ENCODE measurements at regions not wholly inside any gene's neighbourhood (a gene's known extent, or its start where the extent isn't known, plus 50 kb on each side); places are given as distances from the start of the nearest gene placed in this dataset.
"Not testable (repeated sequence)": the region's sequence is repeated elsewhere in the genome, so short reads cannot be mapped to it uniquely, and the experiment has no call there.

DNA sequence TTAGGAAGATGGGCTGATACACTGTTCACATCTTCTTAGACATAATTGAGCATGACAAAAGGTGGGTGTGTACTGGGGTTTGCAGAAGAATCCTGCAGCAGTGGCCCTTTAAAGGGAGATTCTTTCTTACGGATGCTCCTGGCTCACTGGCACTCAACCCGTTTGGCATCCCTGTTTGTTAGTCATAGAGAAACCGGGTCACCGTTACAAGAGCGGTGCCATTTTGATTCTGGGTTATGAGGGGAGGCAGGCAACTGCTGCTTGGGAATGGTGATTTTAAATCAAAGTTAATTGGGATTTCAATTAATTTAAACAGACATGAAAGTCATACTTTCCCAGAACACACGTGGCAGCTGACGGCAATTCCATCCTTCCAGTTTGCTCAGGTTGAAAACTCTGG is 245.8 kb downstream of the AACS start:
- no peak for DNase-seq (ENCODE audit: low spot score)

DNA sequence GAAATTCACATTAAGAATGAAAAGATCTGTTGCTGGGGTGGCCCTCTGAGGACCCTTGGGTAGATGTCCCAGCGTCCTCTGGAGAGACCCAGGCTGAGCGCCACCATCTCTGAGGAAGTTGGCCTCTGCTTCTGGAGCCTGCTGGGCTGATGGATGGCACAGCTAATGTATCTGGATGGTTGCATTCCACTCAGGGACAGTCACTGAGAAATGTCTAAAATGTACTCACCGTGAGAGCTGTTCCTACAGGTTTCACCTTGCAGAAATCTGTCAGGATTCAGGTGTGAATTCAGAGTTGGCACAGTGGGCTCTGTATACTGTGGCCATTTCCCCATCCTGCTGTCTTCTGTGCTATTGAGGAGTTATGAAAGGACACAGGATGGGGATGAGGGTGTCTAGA is 247.2 kb downstream of the AACS start:
- DNase-seq (ENCODE audit: low spot score) = no peak

DNA sequence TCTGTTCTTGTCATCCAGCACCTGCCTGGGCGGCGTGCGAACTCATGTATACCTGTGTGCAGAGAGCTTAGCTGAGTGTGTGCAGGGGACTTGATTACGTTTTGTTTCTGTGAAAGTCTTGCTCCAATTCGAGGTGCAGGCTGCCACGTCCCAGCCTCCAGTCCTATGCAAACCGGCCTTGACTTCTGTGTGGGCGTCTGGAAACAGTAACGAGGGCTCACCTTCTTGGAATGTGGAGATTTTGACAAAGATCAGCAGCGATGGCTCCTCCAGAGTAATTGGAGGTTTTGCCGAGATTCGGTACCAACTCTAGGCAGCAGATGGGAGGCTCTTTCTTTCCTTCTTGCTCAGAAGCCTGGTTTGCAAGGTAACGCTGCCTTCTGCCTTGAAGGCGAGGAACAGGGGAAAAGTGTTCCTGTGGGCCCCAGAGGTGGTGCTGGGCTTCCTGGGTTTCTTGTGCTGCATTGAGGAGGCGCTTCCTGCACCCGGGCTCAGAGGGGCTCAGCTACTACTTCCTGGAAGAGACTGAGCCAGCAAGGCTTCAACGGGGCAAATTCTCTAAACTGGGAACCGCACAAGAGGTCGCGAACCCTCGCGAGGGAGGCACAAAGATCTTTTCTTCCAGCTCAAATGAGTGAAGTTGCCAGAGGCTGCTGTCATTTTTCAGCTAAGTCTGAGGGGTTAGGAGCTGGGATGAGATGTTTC is 249.0 kb downstream of the AACS start:
- DNase-seq (ENCODE audit: low spot score) = no peak

DNA sequence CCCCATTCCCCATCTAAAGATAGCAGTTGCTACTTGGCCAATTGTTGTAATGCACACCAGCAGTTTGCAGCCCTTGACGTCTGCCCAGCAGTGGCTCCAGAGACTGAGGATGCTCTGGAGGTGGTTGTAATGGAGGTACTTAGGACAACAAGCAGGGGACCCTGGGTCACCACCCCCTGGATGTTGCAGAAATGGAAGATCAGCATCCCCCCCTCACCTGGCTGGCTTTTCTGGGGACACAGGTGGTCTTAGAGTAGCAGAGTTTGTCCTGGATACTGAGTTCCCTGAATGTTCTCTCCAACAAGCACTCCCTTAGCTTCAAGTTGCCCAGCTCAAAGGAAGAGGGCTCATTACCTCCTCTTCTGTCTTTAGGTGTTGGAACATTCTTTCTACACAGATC is 250.5 kb downstream of the AACS start:
- no peak for DNase-seq (ENCODE audit: low spot score)

DNA sequence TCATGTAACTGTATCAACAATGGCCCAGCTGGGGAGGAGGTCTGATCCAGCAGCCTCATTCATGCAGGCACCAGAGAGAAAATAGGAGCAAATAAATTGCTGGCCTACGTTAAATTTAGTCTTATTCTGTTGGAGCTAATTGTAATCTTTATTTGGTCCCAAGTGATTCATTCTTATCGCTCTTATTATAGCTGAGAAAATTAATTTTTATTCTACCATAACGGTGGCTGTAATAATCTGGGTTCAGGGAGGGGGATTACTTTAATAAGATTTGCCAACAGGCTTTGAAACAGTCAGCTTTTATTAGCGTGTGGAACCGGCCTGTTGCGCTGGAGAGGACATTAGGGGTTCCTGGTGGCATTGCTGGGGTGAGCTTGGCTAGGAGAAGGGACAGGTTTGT is 254.9 kb downstream of the AACS start:
- DNase-seq (ENCODE audit: low spot score) = no peak

DNA sequence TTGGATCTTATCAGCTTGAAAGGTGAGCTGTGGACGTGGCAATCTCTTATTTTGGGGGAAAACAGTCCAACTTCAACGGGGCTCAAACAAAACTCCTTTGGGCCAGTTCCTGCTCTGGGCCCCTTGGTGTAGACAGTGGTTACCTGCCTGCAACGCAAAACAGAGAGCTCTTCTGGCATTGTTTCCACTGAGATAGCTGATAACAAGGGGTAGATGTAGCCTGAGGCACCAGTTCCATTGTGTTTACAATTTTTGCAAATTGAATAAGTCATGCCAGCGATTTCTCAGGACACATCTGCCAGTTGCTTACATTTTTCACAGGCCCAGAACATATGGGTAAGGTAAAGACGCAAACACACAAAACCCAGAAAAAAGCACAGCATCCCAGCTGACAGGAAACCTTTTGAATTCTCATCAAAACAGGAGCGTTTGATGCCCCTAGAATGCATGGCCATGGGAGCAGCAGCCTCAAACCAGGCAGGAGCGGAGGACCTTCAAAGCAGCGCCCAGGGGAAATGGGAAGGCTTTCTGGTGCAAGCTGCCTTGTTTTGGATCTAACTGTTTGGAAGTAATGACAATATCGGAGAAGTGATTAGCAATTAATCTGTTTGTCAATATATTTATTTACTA is 259.7 kb downstream of the AACS start:
- DNase-seq (ENCODE audit: low spot score) = no peak

DNA sequence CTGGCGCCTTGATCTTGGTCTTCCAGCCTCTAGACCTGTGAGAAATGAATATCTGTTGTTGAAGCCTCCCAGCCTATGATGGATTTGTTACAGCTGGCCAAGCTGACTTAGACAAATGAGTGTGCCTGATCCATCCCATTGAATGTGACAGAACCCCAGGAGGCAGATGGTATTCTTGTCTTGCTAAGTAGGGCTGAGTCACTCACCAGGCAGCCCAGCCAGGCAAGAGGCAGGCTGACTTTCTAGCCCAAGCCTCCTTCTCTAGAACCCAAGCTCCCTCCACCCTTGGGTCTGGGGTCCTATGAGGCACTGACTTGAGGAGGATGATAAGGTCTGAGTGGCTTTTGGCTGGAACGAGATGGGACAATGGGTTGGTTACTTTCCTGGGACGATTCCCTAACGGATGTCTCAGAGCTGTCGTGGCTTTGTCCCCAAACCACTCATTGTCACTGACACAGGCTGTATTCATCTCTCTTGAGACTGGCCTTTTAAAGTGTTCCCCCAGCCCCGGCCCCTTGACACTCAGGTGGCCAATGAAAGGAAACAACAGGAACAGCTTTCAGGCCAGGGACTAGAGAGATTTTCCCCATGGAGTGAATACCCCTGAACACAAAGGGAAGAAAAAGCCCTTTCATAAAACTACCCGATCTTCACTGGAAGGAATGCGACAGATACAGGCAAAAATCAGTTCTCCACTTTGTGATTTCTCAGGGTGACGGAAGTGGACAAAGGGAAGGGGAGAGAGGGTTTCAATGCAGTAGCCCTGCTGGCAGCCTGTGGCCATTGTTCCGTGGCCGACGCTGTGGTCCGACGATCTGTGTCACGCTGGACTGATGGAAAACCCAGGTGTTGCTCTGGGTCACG is 264.2 kb downstream of the AACS start:
- DNase-seq (ENCODE audit: low spot score) = no peak

DNA sequence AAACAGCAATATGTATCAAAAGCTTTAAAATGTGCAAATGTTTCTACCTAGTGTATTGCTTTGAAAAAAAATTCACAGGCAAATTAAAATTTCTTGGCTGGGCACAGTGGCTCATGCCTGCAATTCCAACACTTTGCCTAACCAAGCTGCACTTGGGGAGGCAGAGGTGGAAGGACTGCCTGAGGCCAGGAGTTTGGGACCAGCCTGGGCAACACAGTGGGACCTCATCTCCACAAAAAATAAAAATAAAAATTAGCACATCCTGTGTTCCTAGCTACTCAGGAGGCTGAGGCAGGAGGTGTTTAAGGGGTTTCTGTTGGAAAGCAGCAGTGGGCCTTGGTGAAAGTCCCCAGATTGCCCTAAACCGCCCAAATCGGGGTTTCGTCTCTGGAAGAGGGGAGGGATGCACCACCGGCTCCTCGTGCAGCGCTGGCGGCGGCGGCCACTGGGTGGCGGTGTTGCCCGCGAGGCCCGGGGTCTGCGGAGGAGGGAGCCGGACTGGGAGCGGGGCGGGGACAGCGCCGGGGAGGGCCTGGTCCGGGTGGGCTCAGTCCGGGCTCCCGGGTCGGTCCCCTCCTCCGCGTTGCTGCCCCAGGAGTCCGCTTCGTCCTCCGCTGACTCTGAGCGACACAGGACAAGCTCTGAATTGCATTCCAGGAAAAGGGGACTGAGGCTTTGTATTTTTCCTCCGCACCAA is 265.6 kb downstream of the AACS start:
- peak; percentile 16 for DNase-seq (ENCODE audit: low spot score)

DNA sequence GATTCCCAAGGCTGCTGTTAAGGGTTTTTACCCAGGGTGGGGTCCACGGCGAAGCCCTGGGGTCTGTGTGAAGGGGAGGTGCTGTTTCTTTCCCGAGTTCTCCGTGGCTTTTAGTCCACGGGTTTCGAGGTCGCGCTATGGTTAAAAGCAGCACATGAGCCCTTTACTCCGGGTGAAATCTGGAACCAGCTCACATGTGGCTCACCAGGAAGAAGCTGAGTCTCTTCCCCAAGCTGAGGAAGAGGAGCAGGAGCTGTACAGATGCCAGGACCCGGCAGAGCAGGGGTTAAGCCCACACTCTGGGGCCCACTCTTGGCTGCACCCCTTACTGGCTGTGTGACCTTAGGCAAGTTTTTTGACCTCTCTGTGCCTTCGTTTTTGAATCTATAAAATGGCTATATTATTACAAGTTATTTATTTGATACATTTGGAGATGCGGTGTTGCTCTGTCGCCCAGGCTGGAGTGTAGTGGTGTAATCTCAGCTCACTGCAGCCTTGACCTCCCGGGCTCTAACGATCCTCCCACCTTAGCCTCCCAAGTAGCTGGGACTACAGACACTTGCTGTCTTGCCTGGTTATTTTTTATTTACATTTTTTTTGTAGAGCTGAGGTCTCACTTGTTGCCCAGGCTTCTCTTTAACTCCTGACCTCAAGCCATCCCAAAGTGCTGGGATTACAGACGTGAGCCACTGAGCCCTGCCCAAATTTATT is 266.3 kb downstream of the AACS start:
- no peak for DNase-seq (ENCODE audit: low spot score)

DNA sequence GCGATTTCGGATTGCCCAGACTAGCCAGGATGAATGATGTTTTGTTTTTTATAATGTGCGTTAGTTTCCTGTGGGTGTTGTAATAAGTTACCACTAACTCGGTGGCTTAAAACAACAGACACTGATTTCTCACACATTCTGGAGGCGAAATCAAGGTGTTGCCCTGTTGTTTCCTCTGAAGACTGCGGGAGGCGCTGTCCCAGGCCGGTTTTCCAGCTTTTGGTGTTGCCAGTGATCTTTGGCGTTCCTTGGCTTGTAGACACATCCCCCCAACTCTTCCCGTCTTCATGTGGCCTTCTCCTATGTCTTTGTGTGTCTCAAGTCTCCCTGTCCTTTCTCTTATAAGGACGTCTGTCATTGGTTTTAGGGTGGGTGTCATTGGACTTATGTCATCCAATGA is 267.7 kb downstream of the AACS start:
- no peak for DNase-seq (ENCODE audit: low spot score)

DNA sequence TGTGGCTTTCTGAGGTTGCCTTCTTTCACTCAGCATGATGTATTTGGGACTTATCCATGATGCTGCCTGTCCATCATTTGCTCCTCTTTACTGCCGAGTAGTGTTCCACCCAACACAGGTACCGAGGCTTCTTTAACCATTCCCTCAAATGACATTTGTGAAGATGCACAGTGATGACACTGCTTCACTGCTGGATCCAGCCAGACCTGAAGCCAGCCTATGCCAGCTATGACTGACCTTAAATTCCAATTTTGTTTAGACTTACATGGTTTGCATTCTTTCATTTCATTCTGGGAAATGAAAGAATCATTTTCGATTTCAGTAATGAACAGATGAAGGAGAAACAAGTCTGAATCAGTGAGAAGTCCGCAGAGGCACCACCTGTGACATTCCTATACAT is 271.0 kb downstream of the AACS start:
- DNase-seq (ENCODE audit: low spot score) = no peak

DNA sequence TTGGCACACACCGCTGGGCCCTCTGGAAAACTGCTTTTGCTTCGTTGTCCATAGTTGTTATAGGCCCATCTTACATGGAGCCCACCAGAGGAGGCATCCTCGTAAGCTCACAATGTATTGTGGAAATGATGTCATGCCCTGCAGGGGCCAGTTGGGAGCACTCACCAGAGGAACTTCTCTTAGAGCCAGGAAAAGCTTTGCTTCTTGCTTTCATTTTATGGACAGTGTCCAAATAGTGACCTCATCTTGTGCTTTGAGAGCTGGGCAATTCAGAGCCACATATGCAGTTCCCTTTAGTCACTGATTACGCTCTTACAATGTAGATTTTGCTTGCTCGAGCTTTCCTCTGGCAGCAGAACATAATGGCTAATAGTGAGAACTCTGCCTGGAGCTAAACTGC is 275.6 kb downstream of the AACS start:
- no peak for DNase-seq (ENCODE audit: low spot score)

DNA sequence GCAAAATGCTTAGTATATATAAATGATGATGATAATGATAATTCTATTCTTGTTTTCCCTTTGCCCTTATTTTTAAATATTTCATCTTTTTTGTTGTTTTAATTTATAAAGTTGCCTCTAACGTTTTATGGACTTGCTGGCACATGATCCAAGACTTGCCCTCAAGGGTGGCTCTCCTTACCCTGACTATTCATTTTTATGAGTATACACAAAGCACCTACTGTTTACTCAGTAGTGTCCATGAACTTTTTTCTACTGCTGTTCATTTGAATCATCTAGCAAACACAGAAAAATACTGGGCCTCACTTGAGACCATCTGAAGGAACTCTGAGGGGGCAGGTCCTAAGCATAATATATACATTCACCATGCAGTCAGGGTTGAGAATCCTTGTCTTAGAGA is 276.2 kb downstream of the AACS start:
- no peak for DNase-seq (ENCODE audit: low spot score)

DNA sequence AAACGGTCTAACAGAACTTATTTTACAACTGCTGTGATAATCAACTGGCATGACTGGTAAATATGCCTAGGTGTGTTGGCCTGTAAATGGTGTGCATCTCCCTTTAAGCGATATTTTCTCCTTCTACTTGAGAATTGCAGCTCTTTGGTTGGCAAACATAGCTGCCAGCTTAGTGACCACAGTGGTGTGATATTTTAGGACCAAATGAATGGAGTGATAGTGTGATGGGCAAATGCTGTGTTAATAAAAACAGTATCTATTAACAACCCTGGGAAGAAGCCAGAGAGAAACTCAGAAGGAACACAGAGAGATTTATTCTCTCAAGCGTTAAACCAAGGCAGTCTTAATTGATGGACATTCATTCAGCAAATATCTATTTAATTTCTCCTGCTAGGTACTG is 278.4 kb downstream of the AACS start:
- DNase-seq (ENCODE audit: low spot score) = no peak

DNA sequence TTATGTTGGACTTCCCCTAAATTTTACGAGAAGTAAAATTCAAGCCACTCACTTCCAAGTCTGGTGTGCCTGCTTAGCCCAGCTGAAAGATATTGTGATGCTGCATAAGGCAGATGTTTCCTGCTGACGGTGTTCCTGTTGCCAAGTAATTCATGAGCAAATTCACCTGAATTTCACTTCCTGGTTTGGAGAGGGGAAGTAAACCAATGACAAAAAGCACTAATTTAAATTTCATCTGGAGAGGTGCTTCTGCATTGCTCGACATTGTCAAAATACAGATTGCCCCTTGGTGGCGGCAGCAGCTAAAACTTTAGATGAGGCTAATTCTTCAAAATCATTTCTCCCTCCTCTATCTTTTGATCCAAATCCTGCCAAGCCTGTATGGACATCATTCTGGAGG is 281.1 kb downstream of the AACS start:
- no peak for DNase-seq (ENCODE audit: low spot score)

DNA sequence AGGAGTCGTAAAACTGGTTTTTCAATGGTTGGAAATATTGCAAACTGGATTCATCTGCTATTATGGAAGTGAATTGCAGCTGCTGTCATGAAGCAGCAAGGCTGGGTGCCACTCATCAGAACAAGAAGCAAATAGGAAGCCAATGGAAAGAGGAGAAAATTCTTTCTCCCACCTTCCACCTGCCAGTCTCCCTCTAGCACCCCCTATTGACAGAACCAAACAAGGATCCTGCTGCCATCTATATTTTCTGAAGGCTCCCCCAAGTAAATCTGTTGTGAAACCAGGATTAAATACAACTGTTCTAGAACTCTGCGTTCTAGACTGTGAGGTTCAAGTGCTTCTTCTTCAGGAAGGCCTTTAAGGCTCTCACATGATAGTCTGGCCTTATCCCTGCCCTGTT is 286.6 kb downstream of the AACS start:
- no peak for DNase-seq (ENCODE audit: low spot score)

DNA sequence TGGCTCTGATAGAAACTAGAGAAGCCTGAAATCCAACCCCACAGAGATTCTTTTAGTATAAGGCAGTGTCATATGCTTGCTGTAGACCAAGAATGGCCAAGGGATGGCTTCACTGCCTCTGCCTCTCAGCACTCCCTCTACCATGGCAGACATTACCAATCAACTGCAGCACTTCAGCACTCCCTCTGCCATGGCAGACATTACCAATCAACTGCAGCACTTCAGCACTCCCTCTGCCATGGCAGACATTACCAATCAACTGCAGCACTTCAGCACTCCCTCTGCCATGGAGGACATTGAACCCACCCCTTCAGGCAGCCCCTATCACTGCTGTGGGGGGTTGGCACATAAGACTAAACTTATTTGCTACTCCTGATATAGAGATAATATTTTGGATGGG is 287.8 kb downstream of the AACS start:
- DNase-seq (ENCODE audit: low spot score) = not testable (repeated sequence)

DNA sequence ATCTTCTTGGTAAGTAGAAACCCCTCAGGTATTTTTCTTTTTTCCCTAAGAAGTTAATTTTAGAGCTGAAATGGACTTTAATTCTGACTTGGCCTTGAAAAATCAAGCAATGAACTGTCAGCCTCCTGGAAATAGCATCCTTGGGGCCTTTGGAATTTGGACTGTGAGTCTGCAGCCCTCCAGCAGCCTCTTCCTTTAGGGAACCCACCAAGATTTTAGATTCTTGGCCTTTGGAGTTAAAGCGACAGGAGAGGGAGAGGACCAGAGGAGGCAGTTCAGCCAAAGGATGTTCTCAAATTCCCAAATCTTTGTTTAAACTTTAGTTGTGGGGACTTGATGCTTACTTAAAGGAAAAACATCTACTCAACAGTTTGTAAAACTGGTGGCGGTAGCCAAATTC is 288.6 kb downstream of the AACS start:
- DNase-seq (ENCODE audit: low spot score) = no peak

DNA sequence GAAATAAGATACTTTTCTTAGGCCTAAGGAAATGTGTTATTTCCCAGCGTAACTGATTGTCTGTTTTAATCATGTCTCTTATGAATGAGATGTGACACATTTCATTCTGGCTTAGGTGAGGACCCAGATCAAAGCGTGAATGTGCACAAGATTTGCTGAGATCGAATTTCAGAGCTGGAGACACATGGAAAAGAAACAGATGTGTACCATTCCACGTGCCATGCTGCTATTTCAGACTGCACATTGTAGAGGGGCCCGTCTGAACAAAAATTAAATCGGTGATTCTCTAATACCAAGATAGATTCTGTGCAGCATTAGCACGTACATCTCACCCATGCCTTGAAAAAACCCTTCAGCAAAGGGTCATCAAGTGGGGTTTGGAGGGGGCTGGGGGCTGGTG is 290.4 kb downstream of the AACS start:
- DNase-seq (ENCODE audit: low spot score) = no peak

DNA sequence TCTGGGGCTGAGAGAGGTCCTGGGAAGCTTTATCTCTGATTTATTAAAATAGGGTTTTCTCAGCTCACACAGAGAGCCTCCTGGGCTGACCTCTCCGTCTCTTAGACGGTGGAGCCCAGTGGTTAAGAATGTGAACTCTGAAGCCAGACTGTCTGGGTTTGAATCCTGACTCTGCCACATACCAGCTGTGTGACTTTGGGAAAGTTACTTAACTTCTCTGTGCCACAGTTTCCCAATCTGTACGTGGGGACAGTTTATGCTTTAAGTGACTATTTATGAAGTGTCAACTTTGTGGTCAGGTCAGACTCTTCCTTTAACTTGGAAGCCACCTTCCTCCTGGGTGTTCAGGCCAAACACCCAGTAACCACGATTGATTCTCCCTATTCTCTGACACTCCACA is 290.9 kb downstream of the AACS start:
- no peak for DNase-seq (ENCODE audit: low spot score)

DNA sequence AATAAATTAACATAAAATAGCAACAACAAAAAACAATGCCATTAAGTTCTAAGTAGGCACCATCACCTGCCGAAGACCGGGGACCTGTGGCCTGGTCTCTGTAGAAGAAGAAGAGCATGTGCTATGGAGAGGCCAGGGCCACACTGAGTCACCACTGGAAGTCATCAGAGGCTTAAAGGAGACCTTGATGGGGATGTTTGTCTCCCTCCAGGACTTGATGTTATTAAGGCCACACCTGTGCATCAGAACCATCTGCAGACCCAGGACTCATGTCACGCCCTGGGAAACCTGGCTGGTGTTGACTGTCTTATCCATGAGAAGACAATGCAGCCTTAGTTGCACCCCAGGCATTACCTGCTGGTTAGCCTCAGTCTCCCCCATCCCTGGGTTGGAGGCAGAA is 292.3 kb downstream of the AACS start:
- DNase-seq (ENCODE audit: low spot score) = no peak

DNA sequence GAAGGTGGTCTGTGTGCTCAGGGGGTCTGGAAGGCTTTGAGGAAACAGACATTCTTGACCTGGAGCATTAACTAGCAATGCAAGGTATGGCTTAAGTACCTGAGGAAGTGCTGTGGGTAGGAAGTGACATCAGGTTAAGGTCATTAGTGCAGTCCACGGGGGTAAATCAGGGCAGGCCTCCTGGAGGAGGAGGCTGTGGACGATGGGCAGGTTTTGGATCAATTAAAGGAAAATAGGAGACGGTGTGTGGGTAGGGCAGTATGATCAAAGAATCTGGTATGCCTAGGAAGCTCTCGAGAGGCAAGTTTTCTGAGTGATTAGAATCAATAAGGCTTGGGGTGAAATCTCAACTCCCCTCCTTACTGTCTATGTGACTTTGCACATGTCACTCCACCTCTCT is 295.3 kb downstream of the AACS start:
- no peak for DNase-seq (ENCODE audit: low spot score)
